ENCODE measurements at regions not wholly inside any gene's neighbourhood (a gene's known extent, or its start where the extent isn't known, plus 50 kb on each side); places are given as distances from the start of the nearest gene placed in this dataset.

DNA sequence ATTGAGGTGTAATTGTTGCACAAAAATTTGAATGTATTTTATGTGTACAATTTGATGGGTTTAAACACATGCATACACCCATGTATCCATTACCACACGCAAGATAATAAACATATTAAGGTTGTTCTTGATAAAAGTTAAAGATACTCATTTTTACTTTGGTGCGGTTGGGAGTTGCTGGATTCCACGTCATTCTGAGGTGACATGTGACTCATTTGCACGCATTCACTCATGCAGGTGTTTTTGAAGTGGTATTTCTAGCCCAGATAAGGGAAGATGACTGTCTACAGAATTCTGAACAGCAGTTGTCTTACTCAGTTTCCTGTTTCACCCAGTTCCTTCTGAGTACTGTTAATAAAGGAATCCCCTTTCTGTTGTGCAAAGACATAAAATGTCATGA lies 142.0 kb downstream of the RTL3 start:
- Histone ChIP-seq H4K20me1 (ENCODE audit: control insufficient read depth, insufficient read depth, low read depth, low read length) (no peaks in the 10 kb centered on the region), H3K4me1 (ENCODE audit: control insufficient read depth, low read length) (peaks cover 18% of the 10 kb centered on the region; the same call in 1 of the 2 replicates), H3F3A (ENCODE audit: control insufficient read depth, insufficient read depth) (no peaks in the 10 kb centered on the region), H3K4me3 (ENCODE audit: low read length) (no peak overlapping the region), H3K9me2 (replicated peaks; ENCODE audit: control insufficient read depth, low read length) (no peaks in the 10 kb centered on the region), H3K27me3 (ENCODE audit: control insufficient read depth, low read length) (no peaks in the 10 kb centered on the region), H3K79me2 (ENCODE audit: control insufficient read depth, low read length) (no peaks in the 10 kb centered on the region), H3K27ac (ENCODE audit: low read depth, low read length) (peak overlapping the region; percentile 15; the same call in 1 of the 2 replicates), H3K9me3 (ENCODE audit: control insufficient read depth, insufficient read depth, low read length) (no peaks in the 10 kb centered on the region), H3K36me3 (ENCODE audit: control insufficient read depth, low read length) (no peaks in the 10 kb centered on the region), H3K4me2 (ENCODE audit: low read length) (0 out of 2 replicates have a peak overlapping the region, but pooled peaks have one; percentile 1)
- TF ChIP-seq EZH2phosphoT487 (IDR thresholded peaks at IDR 0.05; ENCODE audit: borderline replicate concordance, low read length), result no peak
- TF ChIP-seq, protein P1, sequence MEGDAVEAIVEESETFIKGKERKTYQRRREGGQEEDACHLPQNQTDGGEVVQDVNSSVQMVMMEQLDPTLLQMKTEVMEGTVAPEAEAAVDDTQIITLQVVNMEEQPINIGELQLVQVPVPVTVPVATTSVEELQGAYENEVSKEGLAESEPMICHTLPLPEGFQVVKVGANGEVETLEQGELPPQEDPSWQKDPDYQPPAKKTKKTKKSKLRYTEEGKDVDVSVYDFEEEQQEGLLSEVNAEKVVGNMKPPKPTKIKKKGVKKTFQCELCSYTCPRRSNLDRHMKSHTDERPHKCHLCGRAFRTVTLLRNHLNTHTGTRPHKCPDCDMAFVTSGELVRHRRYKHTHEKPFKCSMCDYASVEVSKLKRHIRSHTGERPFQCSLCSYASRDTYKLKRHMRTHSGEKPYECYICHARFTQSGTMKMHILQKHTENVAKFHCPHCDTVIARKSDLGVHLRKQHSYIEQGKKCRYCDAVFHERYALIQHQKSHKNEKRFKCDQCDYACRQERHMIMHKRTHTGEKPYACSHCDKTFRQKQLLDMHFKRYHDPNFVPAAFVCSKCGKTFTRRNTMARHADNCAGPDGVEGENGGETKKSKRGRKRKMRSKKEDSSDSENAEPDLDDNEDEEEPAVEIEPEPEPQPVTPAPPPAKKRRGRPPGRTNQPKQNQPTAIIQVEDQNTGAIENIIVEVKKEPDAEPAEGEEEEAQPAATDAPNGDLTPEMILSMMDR (IDR thresholded peaks at IDR 0.05; ENCODE audit: low read depth, low read length, poor library complexity, severe bottlenecking), result no peak

DNA sequence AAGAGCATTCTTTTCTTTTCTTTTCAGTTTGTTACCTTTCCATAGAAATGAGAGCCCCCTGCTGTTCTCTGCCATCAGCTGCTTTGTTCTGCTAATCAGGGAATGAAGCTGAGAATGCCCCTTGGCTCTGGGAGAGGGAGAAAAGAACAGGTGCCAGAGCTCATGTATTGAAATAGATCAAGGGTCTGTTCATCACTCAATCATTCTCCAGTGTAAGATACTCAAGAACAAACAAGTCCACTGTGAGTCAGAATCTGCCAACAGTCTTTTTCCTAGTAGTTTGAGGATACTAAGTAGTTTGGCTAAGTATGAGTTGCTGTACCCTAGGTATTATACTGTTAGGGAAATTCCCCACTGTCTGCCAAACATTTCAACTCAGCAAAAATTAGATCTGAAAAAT lies 144.3 kb downstream of the RTL3 start:
- no peaks in the 10 kb centered on the region for H3F3A ChIP-seq (ENCODE audit: control insufficient read depth, insufficient read depth)
- no peak overlapping the region for H3K27ac ChIP-seq (ENCODE audit: low read depth, low read length)
- no peaks in the 10 kb centered on the region for H3K79me2 ChIP-seq (ENCODE audit: control insufficient read depth, low read length)
- no peak overlapping the region for H3K4me3 ChIP-seq (ENCODE audit: low read length)
- no peaks in the 10 kb centered on the region for H3K27me3 ChIP-seq (ENCODE audit: control insufficient read depth, low read length)
- H3K36me3 ChIP-seq (ENCODE audit: control insufficient read depth, low read length), result no peaks in the 10 kb centered on the region
- no peaks in the 10 kb centered on the region for H3K9me3 ChIP-seq (ENCODE audit: control insufficient read depth, insufficient read depth, low read length)
- H3K9me2 ChIP-seq (replicated peaks; ENCODE audit: control insufficient read depth, low read length), result no peaks in the 10 kb centered on the region
- H4K20me1 ChIP-seq (ENCODE audit: control insufficient read depth, insufficient read depth, low read depth, low read length), result no peaks in the 10 kb centered on the region
- no peak for TF ChIP-seq EZH2phosphoT487 (IDR thresholded peaks at IDR 0.05; ENCODE audit: borderline replicate concordance, low read length)
- TF ChIP-seq, protein P1 (IDR thresholded peaks at IDR 0.05; ENCODE audit: low read depth, low read length, poor library complexity, severe bottlenecking), result no peak
- no peak overlapping the region for H3K4me2 ChIP-seq (ENCODE audit: low read length)
- H3K4me1 ChIP-seq (ENCODE audit: control insufficient read depth, low read length), result peaks cover 18% of the 10 kb centered on the region; the same call in 1 of the 2 replicates

DNA sequence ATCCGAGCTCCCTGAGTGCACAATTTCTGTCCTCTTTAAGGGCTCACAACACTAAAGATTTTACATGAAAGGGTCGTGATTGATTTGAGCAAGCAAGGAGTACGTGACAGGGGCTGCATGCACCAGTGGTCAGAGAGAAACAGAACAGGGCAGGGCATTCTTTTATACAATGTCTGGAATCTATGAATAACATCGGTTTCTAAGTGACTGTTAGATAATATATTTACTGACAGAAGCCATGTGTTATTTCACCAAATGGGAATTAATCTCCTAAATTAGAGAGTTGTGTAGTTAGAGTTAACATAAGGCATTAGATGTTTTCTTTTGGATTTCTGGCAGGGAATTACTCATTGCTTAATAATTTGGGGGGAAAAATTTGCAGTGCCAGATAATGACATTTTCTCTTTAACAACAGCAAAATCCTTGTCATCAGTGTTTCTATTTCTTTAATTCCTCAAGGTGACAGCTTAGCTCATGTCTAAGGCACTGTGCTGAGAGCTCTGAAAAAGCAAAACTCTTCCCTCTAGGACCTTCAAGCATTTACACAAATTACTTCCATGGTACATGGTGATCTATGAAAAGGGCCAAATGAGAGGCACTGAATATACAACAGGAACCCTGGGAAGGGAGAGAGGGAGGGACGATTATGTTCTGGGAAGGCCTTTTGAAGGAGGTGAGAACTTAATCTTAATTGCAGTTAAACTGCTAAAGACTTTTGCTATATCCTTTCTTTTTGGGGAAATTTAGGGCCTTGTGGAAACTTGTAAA lies 145.0 kb downstream of the RTL3 start:
- H3K79me2 ChIP-seq (ENCODE audit: control insufficient read depth, low read length), result no peaks in the 10 kb centered on the region
- H3K4me3 ChIP-seq (ENCODE audit: low read length), result no peak overlapping the region
- no peaks in the 10 kb centered on the region for H3K27me3 ChIP-seq (ENCODE audit: control insufficient read depth, low read length)
- H3F3A ChIP-seq (ENCODE audit: control insufficient read depth, insufficient read depth), result no peaks in the 10 kb centered on the region
- H3K9me3 ChIP-seq (ENCODE audit: control insufficient read depth, insufficient read depth, low read length), result no peaks in the 10 kb centered on the region
- no peaks in the 10 kb centered on the region for H4K20me1 ChIP-seq (ENCODE audit: control insufficient read depth, insufficient read depth, low read depth, low read length)
- no peaks in the 10 kb centered on the region for H3K9me2 ChIP-seq (replicated peaks; ENCODE audit: control insufficient read depth, low read length)
- no peak overlapping the region for H3K27ac ChIP-seq (ENCODE audit: low read depth, low read length)
- H3K36me3 ChIP-seq (ENCODE audit: control insufficient read depth, low read length), result no peaks in the 10 kb centered on the region
- peaks cover 18% of the 10 kb centered on the region; the same call in 1 of the 2 replicates for H3K4me1 ChIP-seq (ENCODE audit: control insufficient read depth, low read length)
- H3K4me2 ChIP-seq (ENCODE audit: low read length), result no peak overlapping the region
- TF ChIP-seq EZH2phosphoT487 (IDR thresholded peaks at IDR 0.05; ENCODE audit: borderline replicate concordance, low read length), result no peak
- TF ChIP-seq, protein P1 (IDR thresholded peaks at IDR 0.05; ENCODE audit: low read depth, low read length, poor library complexity, severe bottlenecking), result no peak

All from DOHH2 (cell line).